ENCODE measurements at regions not wholly inside any gene's neighbourhood (a gene's known extent, or its start where the extent isn't known, plus 50 kb on each side); places are given as distances from the start of the nearest gene placed in this dataset.

DNA sequence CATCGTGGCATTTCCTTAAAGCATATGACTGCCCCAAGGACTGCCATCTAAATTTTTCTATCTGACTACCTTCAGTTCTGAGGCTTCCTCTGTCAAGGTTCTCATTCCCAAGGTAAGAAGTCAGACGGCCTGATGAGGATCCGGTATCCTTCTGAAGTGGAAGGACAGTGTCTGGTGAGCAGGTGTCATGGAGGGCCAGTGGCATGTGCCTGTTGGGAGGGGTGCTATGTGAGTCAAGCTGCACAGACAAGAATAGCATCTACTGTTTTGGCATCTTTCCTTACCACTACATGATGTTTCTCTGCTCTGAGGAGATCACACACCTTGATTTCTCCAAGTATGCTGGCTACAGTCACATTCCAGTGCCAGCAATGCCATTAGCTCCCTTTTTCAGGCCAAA lies 99.6 kb upstream of the RGS1 start:
- Histone ChIP-seq H3K9me3 (ENCODE audit: low read length) (no peaks in the 10 kb centered on the region), H3K9me2 (ENCODE audit: insufficient read depth, low read length) (no peaks in the 10 kb centered on the region), H3K36me3 (ENCODE audit: insufficient read depth, low read length) (no peaks in the 10 kb centered on the region), H3K4me2 (ENCODE audit: low read length) (no peak overlapping the region), H3K9ac (ENCODE audit: low read length) (no peak overlapping the region), H3K4me3 (ENCODE audit: low read length) (no peak overlapping the region), H2AFZ (ENCODE audit: low read depth, low read length) (no peak overlapping the region), H4K20me1 (ENCODE audit: insufficient read depth) (no peaks in the 10 kb centered on the region), H3K27me3 (ENCODE audit: insufficient read depth, low read depth, low read length) (no peaks in the 10 kb centered on the region), H3F3A (ENCODE audit: insufficient read depth, low read length, poor library complexity, severe bottlenecking) (no peaks in the 10 kb centered on the region), H3K27ac (ENCODE audit: low read length) (no peak overlapping the region), H3K79me2 (replicated peaks; ENCODE audit: insufficient read depth, low read length) (no peaks in the 10 kb centered on the region)
- TF ChIP-seq, protein P1, sequence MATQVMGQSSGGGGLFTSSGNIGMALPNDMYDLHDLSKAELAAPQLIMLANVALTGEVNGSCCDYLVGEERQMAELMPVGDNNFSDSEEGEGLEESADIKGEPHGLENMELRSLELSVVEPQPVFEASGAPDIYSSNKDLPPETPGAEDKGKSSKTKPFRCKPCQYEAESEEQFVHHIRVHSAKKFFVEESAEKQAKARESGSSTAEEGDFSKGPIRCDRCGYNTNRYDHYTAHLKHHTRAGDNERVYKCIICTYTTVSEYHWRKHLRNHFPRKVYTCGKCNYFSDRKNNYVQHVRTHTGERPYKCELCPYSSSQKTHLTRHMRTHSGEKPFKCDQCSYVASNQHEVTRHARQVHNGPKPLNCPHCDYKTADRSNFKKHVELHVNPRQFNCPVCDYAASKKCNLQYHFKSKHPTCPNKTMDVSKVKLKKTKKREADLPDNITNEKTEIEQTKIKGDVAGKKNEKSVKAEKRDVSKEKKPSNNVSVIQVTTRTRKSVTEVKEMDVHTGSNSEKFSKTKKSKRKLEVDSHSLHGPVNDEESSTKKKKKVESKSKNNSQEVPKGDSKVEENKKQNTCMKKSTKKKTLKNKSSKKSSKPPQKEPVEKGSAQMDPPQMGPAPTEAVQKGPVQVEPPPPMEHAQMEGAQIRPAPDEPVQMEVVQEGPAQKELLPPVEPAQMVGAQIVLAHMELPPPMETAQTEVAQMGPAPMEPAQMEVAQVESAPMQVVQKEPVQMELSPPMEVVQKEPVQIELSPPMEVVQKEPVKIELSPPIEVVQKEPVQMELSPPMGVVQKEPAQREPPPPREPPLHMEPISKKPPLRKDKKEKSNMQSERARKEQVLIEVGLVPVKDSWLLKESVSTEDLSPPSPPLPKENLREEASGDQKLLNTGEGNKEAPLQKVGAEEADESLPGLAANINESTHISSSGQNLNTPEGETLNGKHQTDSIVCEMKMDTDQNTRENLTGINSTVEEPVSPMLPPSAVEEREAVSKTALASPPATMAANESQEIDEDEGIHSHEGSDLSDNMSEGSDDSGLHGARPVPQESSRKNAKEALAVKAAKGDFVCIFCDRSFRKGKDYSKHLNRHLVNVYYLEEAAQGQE (IDR thresholded peaks at IDR 0.05; ENCODE audit: borderline replicate concordance), result no peak
- TF ChIP-seq MXI1 (conservative IDR thresholded peaks at IDR 0.05; ENCODE audit: poor library complexity, severe bottlenecking) (no peak), EZH2 (IDR thresholded peaks at IDR 0.05; ENCODE audit: borderline replicate concordance, insufficient read depth, low read length, poor library complexity, severe bottlenecking) (no peak), RAD21 (conservative IDR thresholded peaks at IDR 0.05) (no peak), EP300 (conservative IDR thresholded peaks at IDR 0.05; ENCODE audit: poor library complexity, severe bottlenecking) (no peak), TAF1 (IDR thresholded peaks at IDR 0.05; ENCODE audit: low read depth) (no peak), SMC3 (conservative IDR thresholded peaks at IDR 0.05; ENCODE audit: poor library complexity) (no peak), POLR2AphosphoS5 (IDR thresholded peaks at IDR 0.05) (no peak)
- TF ChIP-seq, protein P2, sequence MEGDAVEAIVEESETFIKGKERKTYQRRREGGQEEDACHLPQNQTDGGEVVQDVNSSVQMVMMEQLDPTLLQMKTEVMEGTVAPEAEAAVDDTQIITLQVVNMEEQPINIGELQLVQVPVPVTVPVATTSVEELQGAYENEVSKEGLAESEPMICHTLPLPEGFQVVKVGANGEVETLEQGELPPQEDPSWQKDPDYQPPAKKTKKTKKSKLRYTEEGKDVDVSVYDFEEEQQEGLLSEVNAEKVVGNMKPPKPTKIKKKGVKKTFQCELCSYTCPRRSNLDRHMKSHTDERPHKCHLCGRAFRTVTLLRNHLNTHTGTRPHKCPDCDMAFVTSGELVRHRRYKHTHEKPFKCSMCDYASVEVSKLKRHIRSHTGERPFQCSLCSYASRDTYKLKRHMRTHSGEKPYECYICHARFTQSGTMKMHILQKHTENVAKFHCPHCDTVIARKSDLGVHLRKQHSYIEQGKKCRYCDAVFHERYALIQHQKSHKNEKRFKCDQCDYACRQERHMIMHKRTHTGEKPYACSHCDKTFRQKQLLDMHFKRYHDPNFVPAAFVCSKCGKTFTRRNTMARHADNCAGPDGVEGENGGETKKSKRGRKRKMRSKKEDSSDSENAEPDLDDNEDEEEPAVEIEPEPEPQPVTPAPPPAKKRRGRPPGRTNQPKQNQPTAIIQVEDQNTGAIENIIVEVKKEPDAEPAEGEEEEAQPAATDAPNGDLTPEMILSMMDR (IDR thresholded peaks at IDR 0.05; ENCODE audit: poor library complexity, severe bottlenecking), result no peak

DNA sequence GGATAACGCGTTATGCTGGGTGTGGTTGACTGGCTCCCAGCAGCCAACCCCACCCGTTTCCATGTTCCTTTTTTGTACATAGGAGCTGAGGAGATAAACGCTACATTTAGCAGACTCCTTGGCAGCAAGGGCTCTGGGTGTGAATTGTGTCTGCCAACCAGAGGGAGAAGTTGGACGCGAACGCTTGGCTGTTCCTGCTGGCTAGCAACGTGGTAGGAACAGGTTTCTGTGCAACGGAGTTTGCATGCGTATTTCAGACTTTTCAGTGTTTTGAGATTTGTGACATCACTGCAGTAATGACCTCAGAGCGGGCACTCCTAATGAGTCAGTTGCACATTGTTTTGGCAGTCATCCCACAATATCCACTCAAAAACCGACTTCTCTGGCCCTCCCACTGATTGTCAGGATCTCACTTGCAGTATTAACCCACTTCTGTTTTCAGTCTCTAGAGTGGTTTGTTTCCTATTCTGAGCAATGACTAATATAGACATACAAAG lies 98.7 kb upstream of the RGS1 start:
- Histone ChIP-seq H3K9me3 (ENCODE audit: low read length) (no peaks in the 10 kb centered on the region), H3K79me2 (replicated peaks; ENCODE audit: insufficient read depth, low read length) (no peaks in the 10 kb centered on the region), H3F3A (ENCODE audit: insufficient read depth, low read length, poor library complexity, severe bottlenecking) (no peaks in the 10 kb centered on the region), H3K27me3 (ENCODE audit: insufficient read depth, low read depth, low read length) (no peaks in the 10 kb centered on the region), H4K20me1 (ENCODE audit: insufficient read depth) (no peaks in the 10 kb centered on the region), H3K9me2 (ENCODE audit: insufficient read depth, low read length) (no peaks in the 10 kb centered on the region), H3K4me3 (ENCODE audit: low read length) (no peak overlapping the region), H3K27ac (ENCODE audit: low read length) (no peak overlapping the region), H3K4me2 (ENCODE audit: low read length) (no peak overlapping the region), H3K36me3 (ENCODE audit: insufficient read depth, low read length) (no peaks in the 10 kb centered on the region), H3K9ac (ENCODE audit: low read length) (no peak overlapping the region), H2AFZ (ENCODE audit: low read depth, low read length) (no peak overlapping the region)
- TF ChIP-seq, protein P2 (IDR thresholded peaks at IDR 0.05; ENCODE audit: poor library complexity, severe bottlenecking), result no peak
- TF ChIP-seq EZH2 (IDR thresholded peaks at IDR 0.05; ENCODE audit: borderline replicate concordance, insufficient read depth, low read length, poor library complexity, severe bottlenecking) (no peak), POLR2AphosphoS5 (IDR thresholded peaks at IDR 0.05) (no peak), SMC3 (conservative IDR thresholded peaks at IDR 0.05; ENCODE audit: poor library complexity) (no peak), EP300 (conservative IDR thresholded peaks at IDR 0.05; ENCODE audit: poor library complexity, severe bottlenecking) (no peak), TAF1 (IDR thresholded peaks at IDR 0.05; ENCODE audit: low read depth) (no peak), RAD21 (conservative IDR thresholded peaks at IDR 0.05) (no peak), MXI1 (conservative IDR thresholded peaks at IDR 0.05; ENCODE audit: poor library complexity, severe bottlenecking) (no peak)
- TF ChIP-seq, protein P1 (IDR thresholded peaks at IDR 0.05; ENCODE audit: borderline replicate concordance), result no peak
